IMR-90 (cell line): ENCODE measurements at regions not wholly inside any gene's neighbourhood (a gene's known extent, or its start where the extent isn't known, plus 50 kb on each side); places are given as distances from the start of the nearest gene placed in this dataset.

Experiments used
- ATAC-seq: fragments of 200-7000 bp; cut with Tn5 transposase; 2 replicates; pipeline ENCODE4 v1.9.1; 2020; ENCODE audit warnings: low read depth, mild to moderate bottlenecking, moderate library complexity
- BruUV-seq: library from RNA; stranded (reverse); fragments of 400-500 nt; replicated peaks from 2 replicates; lab custom pipeline; 2021; lab: Mats Ljungman, UMichigan
- CTCF ChIA-PET: fragments of 300-600 bp; formaldehyde crosslinking; extraction: SDS; loops from one replicate; lab custom pipeline; 2021; ENCODE audit warnings: antibody characterized with exemption; lab: Yijun Ruan, JAX
- POLR2A ChIA-PET: fragments of 300-600 bp; sonication (Branson Sonifier 250); formaldehyde crosslinking; loops from one replicate; lab custom pipeline; 2022; ENCODE audit warnings: antibody characterized with exemption; ENCODE audit not compliant: unreplicated experiment; lab: Charles Lee
- DNase-seq: peaks from one replicate; pipeline ENCODE4 v3.0.0; 2013
- H2AFZ ChIP-seq: replicated peaks from 2 replicates; pipeline ENCODE3; 2013; ENCODE audit warnings: low read length, mild to moderate bottlenecking; ENCODE audit not compliant: poor library complexity
- H2AK5ac ChIP-seq: 2 replicates; pipeline ENCODE4 v1.6.1; 2013; ENCODE audit warnings: low read depth, low read length, inconsistent platforms
- H2AK9ac ChIP-seq: replicated peaks from 2 replicates; pipeline ENCODE3; 2013; ENCODE audit warnings: mild to moderate bottlenecking, low read depth, low read length, moderate library complexity; ENCODE audit not compliant: poor library complexity
- H2BK120ac ChIP-seq: 2 replicates; pipeline ENCODE4 v1.6.1; 2013; ENCODE audit warnings: low read depth, low read length, inconsistent platforms
- H2BK15ac ChIP-seq: 3 replicates; pipeline ENCODE4 v1.6.1; 2013; ENCODE audit warnings: low read depth, low read length, inconsistent platforms
- H2BK20ac ChIP-seq: 2 replicates; pipeline ENCODE4 v1.6.1; 2013; ENCODE audit warnings: low read depth, mild to moderate bottlenecking, inconsistent platforms, low read length, moderate library complexity
- H2BK5ac ChIP-seq: 2 replicates; pipeline ENCODE4 v1.6.1; 2013; ENCODE audit warnings: mild to moderate bottlenecking, low read depth, low read length, inconsistent platforms; ENCODE audit not compliant: poor library complexity, severe bottlenecking
- H3K14ac ChIP-seq: replicated peaks from 2 replicates; pipeline ENCODE4 v1.6.1; 2013; ENCODE audit warnings: low read depth, low read length, inconsistent platforms
- H3K18ac ChIP-seq: 2 replicates; pipeline ENCODE4 v1.6.1; 2013; ENCODE audit warnings: low read depth, low read length, control low read depth
- H3K23ac ChIP-seq: 2 replicates; pipeline ENCODE4 v1.6.1; 2013; ENCODE audit warnings: low read depth, low read length, inconsistent platforms
- H3K27ac ChIP-seq: 2 replicates; pipeline ENCODE4 v1.5.1; 2013; ENCODE audit warnings: mild to moderate bottlenecking, control low read depth, low read length; ENCODE audit not compliant: insufficient read depth
- H3K27me3 ChIP-seq: 2 replicates; pipeline ENCODE4 v1.6.1; 2013; ENCODE audit warnings: low read length; ENCODE audit not compliant: control insufficient read depth, insufficient read depth
- H3K36me3 ChIP-seq: 2 replicates; pipeline ENCODE4 v1.6.1; 2013; ENCODE audit warnings: low read length, mixed read lengths; ENCODE audit not compliant: control insufficient read depth, insufficient read depth
- H3K4ac ChIP-seq: 2 replicates; pipeline ENCODE4 v1.6.1; 2013; ENCODE audit warnings: low read depth, low read length, inconsistent platforms
- H3K4me1 ChIP-seq: 2 replicates; pipeline ENCODE4 v1.6.1; 2013; ENCODE audit warnings: low read length, mixed read lengths; ENCODE audit not compliant: control insufficient read depth, insufficient read depth
- H3K4me2 ChIP-seq: 2 replicates; pipeline ENCODE4 v1.6.1; 2013; ENCODE audit warnings: low read depth, mild to moderate bottlenecking, control low read depth, low read length, moderate library complexity
- H3K4me3 ChIP-seq: 2 replicates; pipeline ENCODE4 v1.5.1; 2013; ENCODE audit warnings: low read depth, mild to moderate bottlenecking, control low read depth, low read length, moderate library complexity; ENCODE audit not compliant: insufficient read depth
- H3K56ac ChIP-seq: 2 replicates; pipeline ENCODE4 v1.6.1; 2013; ENCODE audit warnings: low read length, inconsistent platforms; ENCODE audit not compliant: insufficient read depth; ENCODE audit errors: extremely low read depth
- H3K79me1 ChIP-seq, 2 experiments: 2 replicates each; pipeline ENCODE4 v1.6.1; 2013; ENCODE audit warnings: low read length in 2 of 2, inconsistent platforms in 1 of 2, low read depth in 1 of 2
- H3K9ac ChIP-seq: 2 replicates; pipeline ENCODE4 v1.6.1; 2013; ENCODE audit warnings: low read depth, low read length, control low read depth
- H3K9me1 ChIP-seq: 2 replicates; pipeline ENCODE4 v1.6.1; 2013; ENCODE audit warnings: low read length, inconsistent platforms; ENCODE audit not compliant: insufficient read depth
- H3K9me3 ChIP-seq: 2 replicates; pipeline ENCODE4 v1.6.1; 2013; ENCODE audit warnings: low read length; ENCODE audit not compliant: control insufficient read depth, insufficient read depth
- H4K20me1 ChIP-seq: 2 replicates; pipeline ENCODE4 v1.6.1; 2013; ENCODE audit warnings: low read length, inconsistent platforms; ENCODE audit not compliant: insufficient read depth
- H4K5ac ChIP-seq: 2 replicates; pipeline ENCODE4 v1.6.1; 2013; ENCODE audit warnings: mild to moderate bottlenecking, low read depth, low read length, control low read depth
- H4K8ac ChIP-seq, 2 experiments: 2 replicates each; pipeline ENCODE4 v1.6.1; 2013; ENCODE audit warnings: low read depth in 2 of 2, low read length in 2 of 2, control low read depth in 1 of 2, inconsistent platforms in 1 of 2
- H4K91ac ChIP-seq: 2 replicates; pipeline ENCODE4 v1.6.1; 2013; ENCODE audit warnings: low read depth, low read length, inconsistent platforms; ENCODE audit not compliant: insufficient read depth
- NFE2L2 ChIP-seq: fragments of 150-350 bp; IDR thresholded peaks from 2 replicates; pipeline ENCODE4 v1.6.1; 2016; ENCODE audit warnings: low read depth, mild to moderate bottlenecking, low read length
- WGBS, 2 experiments: methylation state at CpG; one replicate each; pipeline versions ENCODE4 v1.1.5 to v1.1.7; 2013; ENCODE audit warnings: missing lambda C conversion rate in 2 of 2; ENCODE audit not compliant: insufficient read length in 1 of 2; ENCODE audit errors: extremely low coverage in 2 of 2; 5-methylcytosine and 5-hydroxymethylcytosine counted together
- dilution Hi-C: fragments of 300-500 bp; cut with HindIII; formaldehyde crosslinking; loops from one replicate; pipeline ENCODE4 v1.14.3; 2018; ENCODE audit warnings: low sequenced_read_pairs; ENCODE audit not compliant: unreplicated experiment
- in situ Hi-C: fragments of 300-500 bp; cut with MboI; formaldehyde crosslinking; loops from 3 replicates; pipeline ENCODE4 v1.14.3; 2019; ENCODE audit warnings: low sequenced_read_pairs, inconsistent platforms, mixed read lengths
- intact Hi-C: fragments of 100-400 bp; cut with micrococcal nuclease; formaldehyde crosslinking; loops from 2 replicates; pipeline ENCODE4 v1.10.0; 2022

DNA sequence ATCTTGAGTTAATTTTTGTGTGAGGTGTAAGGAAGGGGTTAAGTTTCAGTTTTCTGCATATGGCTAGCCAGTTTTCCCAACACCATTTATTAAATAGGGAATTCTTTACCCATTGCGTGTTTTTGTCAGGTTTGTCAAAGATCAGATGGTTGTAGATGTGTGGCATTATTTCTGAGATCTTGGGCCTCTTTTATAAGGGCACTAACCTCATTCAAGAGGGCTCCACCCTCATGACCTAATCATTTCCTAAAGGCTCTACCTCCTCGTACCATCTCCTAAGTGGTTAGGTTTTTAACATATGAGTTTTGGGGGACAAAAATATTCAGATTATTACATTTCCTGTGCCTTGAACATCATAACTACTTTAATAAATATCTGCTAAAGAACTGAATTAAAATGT is 510.9 kb downstream of the UTRN start:
- no peak overlapping the region for H4K8ac ChIP-seq
- no peaks in the 10 kb centered on the region; the same call in 1 of the 2 replicates for H4K20me1 ChIP-seq
- H3K4ac ChIP-seq = no peak overlapping the region
- intact Hi-C loops = no loop called here
- H3K4me2 ChIP-seq = no peak overlapping the region
- dilution Hi-C loops = no loop called here
- TF ChIP-seq NFE2L2 = no peak
- DNase-seq (no peak), ATAC-seq (no peak)
- peaks cover 6% of the 10 kb centered on the region for H3K4me1 ChIP-seq
- CTCF ChIA-PET = no interaction called here
- H3K27me3 ChIP-seq = no peaks in the 10 kb centered on the region
- H3K27ac ChIP-seq = no peak overlapping the region
- in situ Hi-C loops = no loop called here
- no TSS peak for BruUV-seq
- H4K91ac ChIP-seq = no peak overlapping the region
- H3K36me3 ChIP-seq = peaks cover 5% of the 10 kb centered on the region
- H2AK5ac ChIP-seq = no peak overlapping the region
- H3K56ac ChIP-seq = no peak overlapping the region
- H3K79me1 ChIP-seq = no peaks in the 10 kb centered on the region
- H2AFZ ChIP-seq = no peak overlapping the region
- H3K23ac ChIP-seq = no peak overlapping the region
- no peak overlapping the region for H2BK120ac ChIP-seq
- no peak overlapping the region for H3K18ac ChIP-seq
- H3K9me3 ChIP-seq = no peaks in the 10 kb centered on the region
- H3K9ac ChIP-seq = no peak overlapping the region
- no peak overlapping the region for H2AK9ac ChIP-seq
- H3K14ac ChIP-seq = no peak overlapping the region
- no peak overlapping the region for H2BK15ac ChIP-seq
- POLR2A ChIA-PET = no interaction called here
- H3K4me3 ChIP-seq = no peak overlapping the region
- no peak overlapping the region for H2BK5ac ChIP-seq
- H4K5ac ChIP-seq = no peak overlapping the region
- peaks cover 9% of the 10 kb centered on the region for H3K9me1 ChIP-seq
- H2BK20ac ChIP-seq = 0 out of 2 replicates have a peak overlapping the region, but pooled peaks have one; percentile 10
- WGBS, 2 experiments = no CpG with 5 or more reads among the region's 2 CpGs
